GM19455 (cell line): ENCODE measurements at regions not wholly inside any gene's neighbourhood (a gene's known extent, or its start where the extent isn't known, plus 50 kb on each side); places are given as distances from the start of the nearest gene placed in this dataset.
"Not testable (repeated sequence)": the region's sequence is repeated elsewhere in the genome, so short reads cannot be mapped to it uniquely, and the experiment has no call there.

Experiments used
- ATAC-seq: cut with Tn5 transposase; IDR thresholded peaks from one replicate; pipeline ENCODE4 v1.9.1; 2021; ENCODE audit not compliant: unreplicated experiment

- no peak for ATAC-seq
Measured at GRCh38 chr3:140859592-140860336, 81.9 kb upstream of the SLC25A36 start.

- peak; percentile 75 for ATAC-seq
Measured at GRCh38 chr3:140863580-140864009, 78.0 kb upstream of the SLC25A36 start.

GRCh38 chr3:140870351-140870750, 71.3 kb upstream of the SLC25A36 start:
- no peak for ATAC-seq

- ATAC-seq = no peak
Measured at GRCh38 chr3:140871022-140871421, 70.6 kb upstream of the SLC25A36 start.

GRCh38 chr3:140872165-140872564, 69.5 kb upstream of the SLC25A36 start:
- not testable (repeated sequence) for ATAC-seq

GRCh38 chr3:140883428-140884040, 58.1 kb upstream of the SLC25A36 start:
- no peak for ATAC-seq

- not testable (repeated sequence) for ATAC-seq
Measured at GRCh38 chr3:140885697-140886096, 55.9 kb upstream of the SLC25A36 start.
